IMR-90 (cell line): ENCODE measurements at regions not wholly inside any gene's neighbourhood (a gene's known extent, or its start where the extent isn't known, plus 50 kb on each side); places are given as distances from the start of the nearest gene placed in this dataset.

ENCODE experiments used
- ATAC-seq: fragments of 200-7000 bp; cut with Tn5 transposase; 2 replicates; pipeline ENCODE4 v1.9.1; 2020; ENCODE audit warnings: low read depth, mild to moderate bottlenecking, moderate library complexity
- BruUV-seq: library from RNA; stranded (reverse); fragments of 400-500 nt; replicated peaks from 2 replicates; lab custom pipeline; 2021; lab: Mats Ljungman, UMichigan
- CTCF ChIA-PET: fragments of 300-600 bp; formaldehyde crosslinking; extraction: SDS; loops from one replicate; lab custom pipeline; 2021; ENCODE audit warnings: antibody characterized with exemption; lab: Yijun Ruan, JAX
- POLR2A ChIA-PET: fragments of 300-600 bp; sonication (Branson Sonifier 250); formaldehyde crosslinking; loops from one replicate; lab custom pipeline; 2022; ENCODE audit warnings: antibody characterized with exemption; ENCODE audit not compliant: unreplicated experiment; lab: Charles Lee
- DNase-seq: peaks from one replicate; pipeline ENCODE4 v3.0.0; 2013
- H2AFZ ChIP-seq: replicated peaks from 2 replicates; pipeline ENCODE3; 2013; ENCODE audit warnings: low read length, mild to moderate bottlenecking; ENCODE audit not compliant: poor library complexity
- H2AK5ac ChIP-seq: 2 replicates; pipeline ENCODE4 v1.6.1; 2013; ENCODE audit warnings: low read depth, low read length, inconsistent platforms
- H2AK9ac ChIP-seq: replicated peaks from 2 replicates; pipeline ENCODE3; 2013; ENCODE audit warnings: mild to moderate bottlenecking, low read depth, low read length, moderate library complexity; ENCODE audit not compliant: poor library complexity
- H2BK120ac ChIP-seq: 2 replicates; pipeline ENCODE4 v1.6.1; 2013; ENCODE audit warnings: low read depth, low read length, inconsistent platforms
- H2BK15ac ChIP-seq: 3 replicates; pipeline ENCODE4 v1.6.1; 2013; ENCODE audit warnings: low read depth, low read length, inconsistent platforms
- H2BK20ac ChIP-seq: 2 replicates; pipeline ENCODE4 v1.6.1; 2013; ENCODE audit warnings: low read depth, mild to moderate bottlenecking, inconsistent platforms, low read length, moderate library complexity
- H2BK5ac ChIP-seq: 2 replicates; pipeline ENCODE4 v1.6.1; 2013; ENCODE audit warnings: mild to moderate bottlenecking, low read depth, low read length, inconsistent platforms; ENCODE audit not compliant: poor library complexity, severe bottlenecking
- H3K14ac ChIP-seq: replicated peaks from 2 replicates; pipeline ENCODE4 v1.6.1; 2013; ENCODE audit warnings: low read depth, low read length, inconsistent platforms
- H3K18ac ChIP-seq: 2 replicates; pipeline ENCODE4 v1.6.1; 2013; ENCODE audit warnings: low read depth, low read length, control low read depth
- H3K23ac ChIP-seq: 2 replicates; pipeline ENCODE4 v1.6.1; 2013; ENCODE audit warnings: low read depth, low read length, inconsistent platforms
- H3K27ac ChIP-seq: 2 replicates; pipeline ENCODE4 v1.5.1; 2013; ENCODE audit warnings: mild to moderate bottlenecking, control low read depth, low read length; ENCODE audit not compliant: insufficient read depth
- H3K27me3 ChIP-seq: 2 replicates; pipeline ENCODE4 v1.6.1; 2013; ENCODE audit warnings: low read length; ENCODE audit not compliant: control insufficient read depth, insufficient read depth
- H3K36me3 ChIP-seq: 2 replicates; pipeline ENCODE4 v1.6.1; 2013; ENCODE audit warnings: low read length, mixed read lengths; ENCODE audit not compliant: control insufficient read depth, insufficient read depth
- H3K4ac ChIP-seq: 2 replicates; pipeline ENCODE4 v1.6.1; 2013; ENCODE audit warnings: low read depth, low read length, inconsistent platforms
- H3K4me1 ChIP-seq: 2 replicates; pipeline ENCODE4 v1.6.1; 2013; ENCODE audit warnings: low read length, mixed read lengths; ENCODE audit not compliant: control insufficient read depth, insufficient read depth
- H3K4me2 ChIP-seq: 2 replicates; pipeline ENCODE4 v1.6.1; 2013; ENCODE audit warnings: low read depth, mild to moderate bottlenecking, control low read depth, low read length, moderate library complexity
- H3K4me3 ChIP-seq: 2 replicates; pipeline ENCODE4 v1.5.1; 2013; ENCODE audit warnings: low read depth, mild to moderate bottlenecking, control low read depth, low read length, moderate library complexity; ENCODE audit not compliant: insufficient read depth
- H3K56ac ChIP-seq: 2 replicates; pipeline ENCODE4 v1.6.1; 2013; ENCODE audit warnings: low read length, inconsistent platforms; ENCODE audit not compliant: insufficient read depth; ENCODE audit errors: extremely low read depth
- H3K79me1 ChIP-seq, 2 experiments: 2 replicates each; pipeline ENCODE4 v1.6.1; 2013; ENCODE audit warnings: low read length in 2 of 2, inconsistent platforms in 1 of 2, low read depth in 1 of 2
- H3K9ac ChIP-seq: 2 replicates; pipeline ENCODE4 v1.6.1; 2013; ENCODE audit warnings: low read depth, low read length, control low read depth
- H3K9me1 ChIP-seq: 2 replicates; pipeline ENCODE4 v1.6.1; 2013; ENCODE audit warnings: low read length, inconsistent platforms; ENCODE audit not compliant: insufficient read depth
- H3K9me3 ChIP-seq: 2 replicates; pipeline ENCODE4 v1.6.1; 2013; ENCODE audit warnings: low read length; ENCODE audit not compliant: control insufficient read depth, insufficient read depth
- H4K20me1 ChIP-seq: 2 replicates; pipeline ENCODE4 v1.6.1; 2013; ENCODE audit warnings: low read length, inconsistent platforms; ENCODE audit not compliant: insufficient read depth
- H4K5ac ChIP-seq: 2 replicates; pipeline ENCODE4 v1.6.1; 2013; ENCODE audit warnings: mild to moderate bottlenecking, low read depth, low read length, control low read depth
- H4K8ac ChIP-seq, 2 experiments: 2 replicates each; pipeline ENCODE4 v1.6.1; 2013; ENCODE audit warnings: low read depth in 2 of 2, low read length in 2 of 2, control low read depth in 1 of 2, inconsistent platforms in 1 of 2
- H4K91ac ChIP-seq: 2 replicates; pipeline ENCODE4 v1.6.1; 2013; ENCODE audit warnings: low read depth, low read length, inconsistent platforms; ENCODE audit not compliant: insufficient read depth
- CHD1 ChIP-seq: IDR thresholded peaks from 2 replicates; pipeline ENCODE4 v1.6.1; 2012; ENCODE audit warnings: low read depth, low read length, improper control_type of control experiment
- CTCF ChIP-seq: conservative IDR thresholded peaks from 2 replicates; pipeline ENCODE4 v1.5.1; 2012; ENCODE audit warnings: mild to moderate bottlenecking, low read depth, low read length, improper control_type of control experiment
- ELK1 ChIP-seq: fragments of 150-350 bp; IDR thresholded peaks from 2 replicates; pipeline ENCODE4 v1.6.1; 2016; ENCODE audit warnings: low read depth, mild to moderate bottlenecking, low read length, moderate library complexity, borderline replicate concordance
- MAFK ChIP-seq: IDR thresholded peaks from 2 replicates; pipeline ENCODE4 v1.6.1; 2012; ENCODE audit warnings: low read depth, low read length, improper control_type of control experiment
- MAZ ChIP-seq: IDR thresholded peaks from 2 replicates; pipeline ENCODE4 v1.6.1; 2012; ENCODE audit warnings: low read depth, mild to moderate bottlenecking, low read length, improper control_type of control experiment, moderate library complexity, borderline replicate concordance
- MXI1 ChIP-seq: IDR thresholded peaks from 2 replicates; pipeline ENCODE4 v1.6.1; 2012; ENCODE audit warnings: low read depth, mild to moderate bottlenecking, low read length, moderate library complexity, borderline replicate concordance
- NFE2L2 ChIP-seq: fragments of 150-350 bp; IDR thresholded peaks from 2 replicates; pipeline ENCODE4 v1.6.1; 2016; ENCODE audit warnings: low read depth, mild to moderate bottlenecking, low read length
- POLR2A ChIP-seq: IDR thresholded peaks from 2 replicates; pipeline ENCODE4 v1.6.1; 2012; ENCODE audit warnings: mild to moderate bottlenecking, low read depth, low read length
- RCOR1 ChIP-seq: IDR thresholded peaks from 2 replicates; pipeline ENCODE4 v1.6.1; 2012; ENCODE audit warnings: mild to moderate bottlenecking, low read length, improper control_type of control experiment; ENCODE audit not compliant: insufficient replicate concordance
- RFX5 ChIP-seq: IDR thresholded peaks from 2 replicates; pipeline ENCODE4 v1.8.0; 2012; ENCODE audit warnings: low read depth, mild to moderate bottlenecking, low read length, moderate library complexity
- SMC3 ChIP-seq: fragments of 150-350 bp; IDR thresholded peaks from 2 replicates; pipeline ENCODE4 v1.6.1; 2016; ENCODE audit warnings: low read depth, mild to moderate bottlenecking, antibody characterized with exemption, low read length, moderate library complexity
- WGBS, 2 experiments: methylation state at CpG; one replicate each; pipeline versions ENCODE4 v1.1.5 to v1.1.7; 2013; ENCODE audit warnings: missing lambda C conversion rate in 2 of 2; ENCODE audit not compliant: insufficient read length in 1 of 2; ENCODE audit errors: extremely low coverage in 2 of 2; 5-methylcytosine and 5-hydroxymethylcytosine counted together
- dilution Hi-C: fragments of 300-500 bp; cut with HindIII; formaldehyde crosslinking; loops from one replicate; pipeline ENCODE4 v1.14.3; 2018; ENCODE audit warnings: low sequenced_read_pairs; ENCODE audit not compliant: unreplicated experiment
- in situ Hi-C: fragments of 300-500 bp; cut with MboI; formaldehyde crosslinking; loops from 3 replicates; pipeline ENCODE4 v1.14.3; 2019; ENCODE audit warnings: low sequenced_read_pairs, inconsistent platforms, mixed read lengths
- intact Hi-C: fragments of 100-400 bp; cut with micrococcal nuclease; formaldehyde crosslinking; loops from 2 replicates; pipeline ENCODE4 v1.10.0; 2022

GRCh38 chr6:140594806-140595128, 1220.3 kb upstream of the CITED2 start:
- BruUV-seq: no TSS peak
- in situ Hi-C loops: no loop called here

More at GRCh38 chr6:140594806-140595128, 1220.3 kb upstream of the CITED2 start:
- no peak for DNase-seq
- no peak overlapping the region for H3K18ac ChIP-seq
- H4K91ac ChIP-seq: no peak overlapping the region
- H4K8ac ChIP-seq: no peak overlapping the region
- no peak overlapping the region for H3K4ac ChIP-seq
- ChIA-PET CTCF (no interaction called here), POLR2A (no interaction called here)
- no peak overlapping the region for H4K5ac ChIP-seq
- no peak overlapping the region for H3K27ac ChIP-seq
- ATAC-seq: no peak
- H2BK5ac ChIP-seq: no peak overlapping the region
- H3K4me3 ChIP-seq: no peak overlapping the region
- no peak overlapping the region for H2AFZ ChIP-seq
- no peak overlapping the region for H2AK5ac ChIP-seq
- H3K4me2 ChIP-seq: no peak overlapping the region
- no peak overlapping the region for H3K14ac ChIP-seq
- no peaks in the 10 kb centered on the region; the same call in 1 of the 2 replicates for H3K9me3 ChIP-seq
- H3K9ac ChIP-seq: no peak overlapping the region
- H2BK15ac ChIP-seq: no peak overlapping the region
- H3K23ac ChIP-seq: no peak overlapping the region
- H2BK120ac ChIP-seq: no peak overlapping the region
- H3K79me1 ChIP-seq: no peaks in the 10 kb centered on the region
- H2AK9ac ChIP-seq: no peak overlapping the region
- no peaks in the 10 kb centered on the region for H3K4me1 ChIP-seq
- TF ChIP-seq CTCF: no peak
- no peak for TF ChIP-seq SMC3
- TF ChIP-seq NFE2L2: no peak
- TF ChIP-seq RFX5: no peak
- no peak for TF ChIP-seq POLR2A
- TF ChIP-seq MAZ: no peak
- no peak for TF ChIP-seq CHD1
- no peak for TF ChIP-seq RCOR1
- no peak for TF ChIP-seq MXI1
- TF ChIP-seq ELK1: no peak
- no peak for TF ChIP-seq MAFK
- no peak overlapping the region for H2BK20ac ChIP-seq
- intact Hi-C loops (no loop called here), dilution Hi-C loops (no loop called here)
- no peaks in the 10 kb centered on the region for H4K20me1 ChIP-seq
- H3K9me1 ChIP-seq: no peaks in the 10 kb centered on the region
- H3K56ac ChIP-seq: no peak overlapping the region
- no CpG with 5 or more reads among the region's 1 CpG for WGBS, 2 experiments
- H3K27me3 ChIP-seq: no peaks in the 10 kb centered on the region
- no peaks in the 10 kb centered on the region for H3K36me3 ChIP-seq
